ENCODE measurements at regions not wholly inside any gene's neighbourhood (a gene's known extent, or its start where the extent isn't known, plus 50 kb on each side); places are given as distances from the start of the nearest gene placed in this dataset.
"Not testable (repeated sequence)": the region's sequence is repeated elsewhere in the genome, so short reads cannot be mapped to it uniquely, and the experiment has no call there.

GRCh38 chr9:83191154-83191553, 128.2 kb upstream of the RASEF start:
- no peak for DNase-seq (ENCODE audit: low read depth)

DNA sequence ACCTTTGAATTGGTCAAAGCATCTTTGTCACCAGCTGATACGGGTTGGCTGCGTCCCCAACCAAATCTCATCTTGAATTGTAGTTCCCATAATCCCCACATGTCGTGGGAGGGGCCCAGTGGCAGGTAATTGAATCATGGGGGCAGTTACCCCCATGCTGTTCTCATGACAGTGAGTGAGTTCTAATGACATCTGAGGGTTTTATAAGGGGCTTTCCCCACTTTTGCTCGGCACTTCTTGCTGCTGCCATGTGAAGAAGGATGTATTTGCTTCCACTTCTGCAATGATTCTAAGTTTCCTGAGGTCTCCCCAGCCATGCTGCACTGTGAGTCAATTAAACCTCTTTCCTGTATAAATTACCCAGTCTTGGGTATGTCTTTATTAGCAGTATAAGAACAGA, 126.1 kb upstream of the RASEF start:
- DNase-seq (ENCODE audit: low read depth) = not testable (repeated sequence)

DNA sequence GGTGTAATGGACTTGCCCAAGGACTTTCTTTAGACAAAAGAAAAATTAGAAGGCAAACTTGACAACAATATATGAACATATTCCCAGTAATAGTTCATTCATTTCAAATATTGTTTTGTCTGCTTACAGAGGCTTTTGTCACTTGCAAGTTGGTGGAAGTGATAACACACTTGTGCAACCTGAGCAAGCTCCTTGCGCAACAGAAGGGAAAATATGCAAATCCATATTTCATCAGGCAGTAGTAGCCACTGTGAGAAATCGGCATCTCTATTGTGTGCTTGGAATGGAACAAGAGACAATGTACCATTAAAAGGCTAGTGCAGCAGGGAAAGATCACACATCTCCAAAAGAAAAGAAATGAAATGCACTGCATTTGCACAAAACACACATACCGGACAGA, 125.3 kb upstream of the RASEF start:
- DNase-seq (ENCODE audit: low read depth) = no peak

DNA sequence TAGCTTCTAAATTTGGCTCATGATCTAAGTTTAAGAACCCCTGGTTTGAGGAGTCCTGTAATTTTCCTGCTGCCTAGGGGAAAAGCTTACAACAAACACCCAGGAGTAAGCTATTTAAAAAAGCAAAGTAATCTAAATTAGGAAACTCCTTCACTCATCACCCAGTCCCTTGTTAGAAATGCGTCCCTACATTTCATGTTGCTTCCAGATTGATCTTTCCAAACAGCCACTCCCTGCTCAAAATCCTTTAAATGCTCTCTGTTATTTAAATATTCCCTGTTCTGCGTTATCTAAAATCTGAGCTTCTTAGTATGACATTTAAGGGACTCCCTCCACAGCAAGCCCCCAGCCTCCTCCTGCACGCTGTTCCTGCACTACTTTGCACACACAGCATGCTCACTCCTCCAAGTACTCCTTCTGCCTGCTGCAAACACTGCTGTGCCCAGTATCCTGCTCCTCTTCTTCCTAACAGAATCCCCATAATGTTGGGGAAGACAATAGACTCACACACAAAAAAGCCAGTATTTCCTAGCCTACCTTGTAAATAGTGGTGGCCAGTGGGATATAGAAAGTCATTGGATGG, 123.3 kb upstream of the RASEF start:
- DNase-seq (ENCODE audit: low read depth) = no peak

GRCh38 chr9:83185488-83186154, 122.7 kb upstream of the RASEF start:
- no peak for DNase-seq (ENCODE audit: low read depth)

- no peak for DNase-seq (ENCODE audit: low read depth)
These were observed 120.7 kb upstream of the RASEF start for GRCh38 chr9:83183621-83184020.

DNA sequence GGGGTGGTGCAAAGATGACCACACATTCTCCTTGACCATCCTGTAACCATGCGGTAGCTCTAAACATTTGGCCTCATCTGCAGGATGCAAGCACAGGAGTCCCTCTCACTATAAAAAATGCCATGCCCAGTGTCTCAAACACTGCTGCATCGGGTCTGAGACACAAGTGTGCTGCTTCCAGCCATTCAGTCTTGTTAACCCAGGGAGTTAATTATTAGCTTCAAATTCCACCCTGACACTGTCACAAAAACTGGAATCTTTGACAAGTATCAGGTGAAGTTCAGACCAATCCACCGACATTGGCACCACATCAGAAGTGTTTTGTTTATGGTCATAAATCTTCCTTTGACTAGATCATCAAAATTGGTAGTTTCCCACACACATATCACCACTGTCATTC, 119.1 kb upstream of the RASEF start:
- no peak for DNase-seq (ENCODE audit: low read depth)

DNA sequence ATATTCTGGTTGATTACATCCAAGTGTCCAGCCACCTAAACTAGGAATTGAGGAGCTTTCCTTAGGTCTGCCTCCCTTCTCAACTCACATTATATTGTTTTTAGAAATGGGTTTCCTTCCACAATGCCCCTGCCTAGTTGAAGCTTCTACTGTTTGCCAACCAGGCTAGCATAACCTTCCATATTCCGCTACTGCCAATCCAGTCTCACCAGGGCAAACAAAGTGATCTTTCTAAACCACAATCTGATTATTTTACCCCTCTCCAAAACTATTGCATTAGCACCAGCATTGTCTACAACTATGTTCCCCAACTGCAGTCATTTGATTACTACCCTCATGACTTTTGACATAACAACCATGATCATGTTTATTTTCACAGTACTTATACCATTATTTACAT, 115.8 kb upstream of the RASEF start:
- no peak for DNase-seq (ENCODE audit: low read depth)

GRCh38 chr9:83177747-83178146, 114.8 kb upstream of the RASEF start:
- DNase-seq (ENCODE audit: low read depth) = no peak

DNA sequence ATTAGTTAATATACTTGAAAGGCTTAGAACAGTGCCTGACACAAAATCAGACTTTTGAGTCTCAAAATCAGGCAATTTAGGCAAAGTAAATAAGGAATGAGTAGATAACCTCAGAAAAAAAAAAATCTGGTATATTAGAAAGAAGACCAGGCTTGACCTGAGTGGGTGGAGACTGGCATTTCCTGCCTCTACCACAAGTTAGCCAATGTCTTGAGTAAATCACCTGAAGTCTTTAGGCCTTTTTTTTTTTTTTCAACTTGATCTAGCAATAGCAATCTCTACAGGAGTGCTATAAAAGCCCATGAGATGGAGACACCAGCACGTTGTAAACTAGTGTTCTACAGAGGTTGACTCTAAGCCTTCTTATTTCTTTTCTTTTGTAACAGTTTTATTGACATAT, 104.2 kb upstream of the RASEF start:
- DNase-seq (ENCODE audit: low read depth) = peak; percentile 44

DNA sequence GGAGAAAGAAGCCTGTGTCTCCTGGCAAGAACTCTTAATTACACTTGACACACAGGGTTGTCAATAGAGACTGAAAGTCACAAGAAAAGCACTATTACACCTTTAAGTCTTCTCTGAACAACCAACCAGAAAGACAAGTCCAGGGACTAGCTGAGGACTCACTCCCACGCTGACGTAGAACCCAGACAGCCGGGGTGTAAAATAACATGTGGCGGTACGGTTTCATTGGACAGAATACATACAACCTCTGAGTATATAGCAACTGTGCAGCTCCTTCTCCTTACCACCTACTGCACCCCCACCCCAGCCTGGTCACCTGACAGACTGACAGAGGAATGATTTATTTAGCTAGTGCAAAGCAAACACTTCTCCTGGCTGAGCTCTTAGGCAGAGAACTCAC, 103.4 kb upstream of the RASEF start:
- peak; percentile 6 for DNase-seq (ENCODE audit: low read depth)

DNA sequence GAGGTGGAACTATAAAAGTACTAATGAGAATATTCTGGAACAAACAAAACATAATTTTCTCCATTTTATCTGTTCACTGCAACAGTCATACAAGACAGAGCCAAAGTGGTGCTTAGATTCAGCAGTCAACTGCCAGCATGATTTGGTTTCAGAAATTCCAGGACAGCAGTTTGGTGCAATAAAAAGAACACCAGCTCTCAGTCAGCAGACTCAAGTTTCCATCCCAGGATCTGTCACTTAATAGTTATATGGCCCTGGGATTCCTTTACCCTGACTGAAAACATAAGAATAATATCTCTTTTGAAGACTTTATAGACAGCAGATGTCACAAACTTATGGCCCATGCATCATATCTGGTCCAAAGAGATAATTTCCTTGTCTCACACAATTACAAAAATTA, 92.8 kb upstream of the RASEF start:
- DNase-seq (ENCODE audit: low read depth) = no peak

GRCh38 chr9:83154821-83155220, 91.9 kb upstream of the RASEF start:
- DNase-seq (ENCODE audit: low read depth) = peak; percentile 86

DNA sequence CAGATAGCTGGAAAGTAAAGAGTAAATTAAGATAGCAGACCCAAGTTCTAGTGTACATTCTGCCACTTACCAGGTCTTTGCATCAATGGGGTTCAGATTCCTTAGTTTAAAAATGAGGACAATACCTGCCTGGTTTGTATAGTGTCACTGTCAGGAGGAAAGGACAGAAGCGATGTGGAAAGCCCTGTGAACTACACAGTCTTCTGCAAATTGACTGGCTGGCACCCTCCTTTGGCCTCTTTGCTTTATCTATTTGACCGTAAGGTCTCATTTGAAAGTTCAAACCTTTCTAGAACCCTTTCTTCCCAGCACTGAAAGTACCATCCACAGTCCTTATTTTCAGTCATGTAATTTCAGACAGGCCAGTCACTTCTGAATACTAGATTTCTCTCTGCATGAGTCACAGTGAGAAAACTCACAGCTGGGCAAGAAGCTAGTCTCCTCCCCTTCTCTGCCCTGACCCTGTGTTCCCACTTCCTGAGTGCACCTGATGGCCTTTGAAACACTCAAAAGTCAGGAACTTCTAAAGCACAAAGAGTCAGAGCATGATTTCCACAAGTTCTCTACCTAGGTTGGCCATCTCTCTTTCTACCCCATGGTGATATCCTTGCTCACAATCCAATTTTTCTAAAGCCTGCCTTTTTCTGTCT, 91.3 kb upstream of the RASEF start:
- DNase-seq (ENCODE audit: low read depth) = peak; percentile 80

- DNase-seq (ENCODE audit: low read depth) = no peak
These were observed 90.1 kb upstream of the RASEF start for GRCh38 chr9:83153030-83153429.

GRCh38 chr9:83151627-83152137, 88.7 kb upstream of the RASEF start:
- no peak for DNase-seq (ENCODE audit: low read depth)

GRCh38 chr9:83147315-83148149, 84.6 kb upstream of the RASEF start:
- no peak for DNase-seq (ENCODE audit: low read depth)

- DNase-seq (ENCODE audit: low read depth) = no peak
These were observed 83.4 kb upstream of the RASEF start for GRCh38 chr9:83146325-83146724.

DNA sequence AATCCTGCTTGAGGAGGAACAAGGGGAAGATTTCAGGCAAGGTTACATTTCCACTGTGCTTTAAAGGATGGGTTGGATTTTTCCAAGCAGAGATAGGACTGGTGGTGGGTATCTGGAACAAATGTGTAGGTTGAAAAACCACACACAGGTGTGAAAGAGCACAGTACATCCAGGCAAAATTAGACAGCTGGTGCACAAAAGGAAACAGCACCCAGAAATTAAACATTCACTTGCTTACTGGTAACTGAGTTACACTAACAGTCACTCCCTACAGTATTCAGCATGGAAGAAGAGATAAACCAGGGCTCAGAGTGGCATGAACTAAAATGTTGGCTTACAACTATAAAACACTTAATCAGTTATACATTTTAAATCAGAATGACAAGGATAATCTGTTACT, 81.5 kb upstream of the RASEF start:
- DNase-seq (ENCODE audit: low read depth) = no peak

- no peak for DNase-seq (ENCODE audit: low read depth)
These were observed 79.4 kb upstream of the RASEF start for GRCh38 chr9:83142389-83142788.

- DNase-seq (ENCODE audit: low read depth) = no peak
These were observed 78.9 kb upstream of the RASEF start for GRCh38 chr9:83141887-83142286.

DNA sequence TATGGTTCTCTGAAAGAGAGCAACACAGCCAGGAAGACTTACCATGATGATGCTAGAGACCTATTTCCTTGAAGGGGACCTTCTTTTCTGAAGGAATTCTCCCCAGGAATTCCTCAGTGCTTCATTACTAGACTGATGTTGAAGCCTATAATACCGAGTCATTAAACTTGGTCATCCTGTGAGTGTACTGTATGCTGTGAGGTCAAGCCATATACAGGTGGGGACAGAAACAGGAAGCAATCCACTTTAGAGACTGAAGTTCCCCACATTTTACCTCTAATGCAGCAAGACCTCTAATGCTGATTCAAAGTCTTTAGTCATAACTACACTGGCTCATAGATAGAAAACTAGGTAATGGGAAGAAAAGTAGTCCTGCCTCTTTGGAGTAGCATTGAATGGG, 77.1 kb upstream of the RASEF start:
- DNase-seq (ENCODE audit: low read depth) = no peak

Measured in M059J (cell line).